HG02798 (cell line): ENCODE measurements at regions not wholly inside any gene's neighbourhood (a gene's known extent, or its start where the extent isn't known, plus 50 kb on each side); places are given as distances from the start of the nearest gene placed in this dataset.

Experiments used
- ATAC-seq: cut with Tn5 transposase; IDR thresholded peaks from one replicate; pipeline ENCODE4 v1.9.1; 2021; ENCODE audit warnings: mild to moderate bottlenecking; ENCODE audit not compliant: unreplicated experiment, poor library complexity

- ATAC-seq = peak; percentile 95
These were observed 394.1 kb upstream of the ATP5MC3 start for GRCh38 chr2:175575346-175576258.

- ATAC-seq = no peak
These were observed 392.6 kb upstream of the ATP5MC3 start for GRCh38 chr2:175574069-175574468.

GRCh38 chr2:175571078-175571653 is 389.7 kb upstream of the ATP5MC3 start:
- ATAC-seq = no peak

GRCh38 chr2:175568109-175568730 is 386.7 kb upstream of the ATP5MC3 start:
- ATAC-seq = no peak

GRCh38 chr2:175567435-175568061 is 386.0 kb upstream of the ATP5MC3 start:
- ATAC-seq = no peak

- ATAC-seq = no peak
These were observed 379.1 kb upstream of the ATP5MC3 start for GRCh38 chr2:175560521-175561169.

DNA sequence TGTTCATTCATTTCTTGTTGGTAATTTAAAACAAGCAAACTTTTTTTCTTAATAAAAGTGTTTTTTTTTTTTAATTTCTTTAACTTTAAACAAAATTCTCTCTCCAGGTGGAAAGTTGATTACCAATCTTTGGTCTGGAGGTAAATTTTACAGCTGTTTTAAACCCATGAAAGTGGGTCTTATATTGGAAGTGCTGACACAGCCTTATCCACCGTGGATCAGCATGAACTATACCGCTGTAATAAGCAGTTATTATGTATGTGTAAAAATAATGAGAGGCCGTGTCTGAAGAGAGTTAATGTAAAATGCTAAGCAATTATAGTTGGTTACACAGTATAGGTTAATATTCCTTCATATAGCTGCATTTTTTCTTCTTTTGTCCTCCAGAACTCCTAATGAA is 378.1 kb upstream of the ATP5MC3 start:
- no peak for ATAC-seq

DNA sequence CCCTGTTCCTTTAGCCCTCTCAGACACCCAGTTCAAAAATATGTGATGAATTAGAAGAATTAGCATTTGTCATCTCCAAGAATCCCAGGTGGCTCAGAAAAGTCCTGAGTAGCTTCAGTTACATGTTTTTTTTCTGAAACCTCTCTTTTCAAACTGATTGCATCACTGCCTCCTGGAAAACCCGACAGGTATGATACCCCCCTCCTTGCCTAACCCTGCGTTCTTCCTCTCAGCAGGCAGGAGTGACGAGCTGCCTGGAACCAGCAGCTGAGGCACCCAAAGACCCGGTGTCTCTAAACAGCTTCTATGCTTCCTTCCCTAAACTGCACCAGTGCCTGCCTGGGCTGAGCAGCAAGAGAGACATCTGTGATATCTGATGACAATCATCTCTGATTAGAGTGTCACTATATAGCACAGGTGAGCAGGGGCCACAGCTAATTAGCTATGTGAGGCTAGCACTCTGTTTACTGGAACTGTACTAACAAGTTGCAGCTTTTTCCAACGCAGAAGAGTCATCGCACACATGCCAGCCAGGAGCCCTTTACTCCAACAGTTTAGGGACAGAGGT is 376.4 kb upstream of the ATP5MC3 start:
- no peak for ATAC-seq

GRCh38 chr2:175553910-175554309 is 372.4 kb upstream of the ATP5MC3 start:
- ATAC-seq = no peak

- ATAC-seq = no peak
These were observed 371.4 kb upstream of the ATP5MC3 start for GRCh38 chr2:175552902-175553301.

DNA sequence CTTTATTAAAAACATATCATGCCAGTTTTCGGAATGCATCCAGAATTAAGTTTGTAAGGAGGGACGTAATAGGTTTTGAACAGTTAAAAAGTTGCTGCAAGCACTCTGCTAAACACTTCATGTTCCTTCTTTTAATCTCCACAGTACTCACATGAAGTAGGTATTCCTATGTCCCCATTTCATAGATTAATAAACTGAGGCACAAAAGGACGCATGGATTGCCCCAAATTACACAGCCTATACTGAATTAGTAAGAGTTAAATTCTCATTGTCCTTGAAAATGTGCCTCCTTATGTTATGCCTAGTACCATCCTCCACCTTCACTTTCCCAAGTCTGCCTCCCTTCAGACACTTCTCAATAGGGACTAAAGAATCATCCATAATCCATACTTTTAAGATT is 358.9 kb upstream of the ATP5MC3 start:
- no peak for ATAC-seq

GRCh38 chr2:175539122-175539521 is 357.6 kb upstream of the ATP5MC3 start:
- ATAC-seq = no peak

GRCh38 chr2:175536059-175536458 is 354.5 kb upstream of the ATP5MC3 start:
- ATAC-seq = no peak

DNA sequence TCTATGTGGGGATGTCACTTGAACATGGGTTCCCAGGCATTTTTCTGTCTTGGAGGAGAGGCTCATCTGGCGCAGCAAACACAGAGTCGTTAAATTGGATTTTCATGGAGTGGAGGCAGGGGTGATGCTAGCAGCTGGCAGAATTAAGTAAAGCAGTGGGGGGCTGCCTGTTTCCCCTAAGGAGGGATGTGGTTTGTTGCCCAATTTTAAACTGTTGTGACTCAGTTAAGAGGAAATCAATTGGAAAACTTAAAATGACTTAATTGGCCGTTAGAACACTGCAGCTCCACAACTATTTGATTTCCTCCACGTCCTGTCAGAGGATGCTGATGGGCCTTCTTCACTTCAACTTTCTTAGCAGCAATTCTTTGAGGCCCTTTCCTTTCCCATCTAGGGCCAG is 354.1 kb upstream of the ATP5MC3 start:
- no peak for ATAC-seq

- no peak for ATAC-seq
These were observed 344.5 kb upstream of the ATP5MC3 start for GRCh38 chr2:175525975-175526374.

DNA sequence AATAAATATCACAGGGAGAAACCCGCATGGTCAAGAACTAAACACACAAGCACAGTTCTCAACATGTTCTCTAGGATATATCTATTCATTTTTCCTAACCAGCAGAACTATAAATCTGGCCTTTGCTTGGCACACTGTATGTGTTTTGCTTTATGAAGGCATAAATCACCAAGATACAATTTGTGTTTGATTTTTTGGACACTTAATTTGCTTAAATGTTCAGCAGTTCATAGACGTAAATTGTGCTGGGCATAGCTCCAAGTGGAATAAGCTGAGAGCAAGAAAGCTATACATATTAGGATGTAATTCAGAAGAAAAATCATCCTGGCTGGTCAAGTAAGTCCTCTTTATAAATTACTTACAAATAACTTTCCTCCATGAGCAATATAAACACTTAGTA is 341.5 kb upstream of the ATP5MC3 start:
- no peak for ATAC-seq

DNA sequence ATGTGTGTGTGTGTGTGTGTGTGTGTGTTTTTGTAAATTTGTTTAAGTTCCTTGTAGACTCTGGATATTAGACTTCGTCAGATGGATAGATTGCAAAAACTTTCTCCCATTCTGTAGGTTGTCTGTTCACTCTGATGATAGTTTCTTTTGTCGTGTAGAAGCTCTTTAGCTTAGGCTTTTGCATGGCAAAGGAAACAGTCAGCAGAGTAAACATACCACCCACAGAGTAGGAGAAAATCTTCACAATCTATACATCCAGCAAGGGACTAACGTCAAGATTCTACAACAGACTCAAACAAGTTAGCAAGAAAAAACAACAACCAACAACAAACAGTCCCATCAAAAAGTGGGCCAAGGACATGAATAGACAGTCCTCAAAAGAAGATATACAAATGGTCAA is 336.7 kb upstream of the ATP5MC3 start:
- no peak for ATAC-seq

DNA sequence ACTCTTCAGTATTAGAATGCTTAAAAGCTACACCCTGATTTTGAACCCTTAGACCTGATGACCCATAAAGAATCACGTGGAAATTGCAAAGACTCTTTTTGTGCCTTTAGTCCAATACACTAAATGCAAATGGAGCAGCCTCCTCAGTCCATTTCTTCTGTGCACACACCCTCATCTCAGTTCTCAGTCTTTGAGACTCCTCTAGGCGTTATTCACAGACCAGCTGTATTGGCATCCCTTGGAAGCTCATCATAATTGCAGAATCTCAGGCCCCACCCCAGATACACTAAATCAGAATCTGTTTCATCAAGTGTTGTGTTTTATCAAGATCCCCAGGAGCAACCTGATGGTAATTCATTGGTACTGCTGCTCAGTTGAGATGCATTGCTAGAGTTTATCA is 335.0 kb upstream of the ATP5MC3 start:
- no peak for ATAC-seq

GRCh38 chr2:175500255-175500654 is 318.7 kb upstream of the ATP5MC3 start:
- no peak for ATAC-seq

- ATAC-seq = no peak
These were observed 308.9 kb upstream of the ATP5MC3 start for GRCh38 chr2:175490360-175490791.
